ENCODE measurements at regions not wholly inside any gene's neighbourhood (a gene's known extent, or its start where the extent isn't known, plus 50 kb on each side); places are given as distances from the start of the nearest gene placed in this dataset.

GRCh38 chr10:28169525-28169924 is 133.3 kb downstream of the MPP7 start:
- no peaks in the 10 kb centered on the region for H3K27me3 ChIP-seq (ENCODE audit: control insufficient read depth, insufficient read depth, low read length)
- no peak for TF ChIP-seq CTCF (IDR thresholded peaks at IDR 0.05; ENCODE audit: insufficient read depth, low read length, poor library complexity, severe bottlenecking)
- DNase-seq (ENCODE audit: low read depth): no peak
- H3K36me3 ChIP-seq (ENCODE audit: control insufficient read depth, insufficient read depth, low read length): no peaks in the 10 kb centered on the region
- no peak overlapping the region for H3K4me3 ChIP-seq (ENCODE audit: low read depth, low read length)

- no peak for DNase-seq (ENCODE audit: low read depth)
- H3K4me3 ChIP-seq (ENCODE audit: low read depth, low read length): no peak overlapping the region
- no peaks in the 10 kb centered on the region for H3K36me3 ChIP-seq (ENCODE audit: control insufficient read depth, insufficient read depth, low read length)
- no peak for TF ChIP-seq CTCF (IDR thresholded peaks at IDR 0.05; ENCODE audit: insufficient read depth, low read length, poor library complexity, severe bottlenecking)
- no peaks in the 10 kb centered on the region for H3K27me3 ChIP-seq (ENCODE audit: control insufficient read depth, insufficient read depth, low read length)
Observed at GRCh38 chr10:28160866-28161405, 141.9 kb downstream of the MPP7 start.

- Histone ChIP-seq H3K4me3 (ENCODE audit: low read depth, low read length) (no peak overlapping the region), H3K36me3 (ENCODE audit: control insufficient read depth, insufficient read depth, low read length) (no peaks in the 10 kb centered on the region), H3K27me3 (ENCODE audit: control insufficient read depth, insufficient read depth, low read length) (no peaks in the 10 kb centered on the region)
- TF ChIP-seq CTCF (IDR thresholded peaks at IDR 0.05; ENCODE audit: insufficient read depth, low read length, poor library complexity, severe bottlenecking): no peak
- no peak for DNase-seq (ENCODE audit: low read depth)
Observed at GRCh38 chr10:28157379-28157778, 145.5 kb downstream of the MPP7 start.

GRCh38 chr10:28155726-28156125 is 147.1 kb downstream of the MPP7 start:
- no peaks in the 10 kb centered on the region for H3K36me3 ChIP-seq (ENCODE audit: control insufficient read depth, insufficient read depth, low read length)

GRCh38 chr10:28151636-28152035 is 151.2 kb downstream of the MPP7 start:
- H3K4me3 ChIP-seq (ENCODE audit: low read depth, low read length): no peak overlapping the region
- no peak for DNase-seq (ENCODE audit: low read depth)
- H3K36me3 ChIP-seq (ENCODE audit: control insufficient read depth, insufficient read depth, low read length): no peaks in the 10 kb centered on the region
- no peak for TF ChIP-seq CTCF (IDR thresholded peaks at IDR 0.05; ENCODE audit: insufficient read depth, low read length, poor library complexity, severe bottlenecking)
- no peaks in the 10 kb centered on the region for H3K27me3 ChIP-seq (ENCODE audit: control insufficient read depth, insufficient read depth, low read length)

More at GRCh38 chr10:28155726-28156125, 147.1 kb downstream of the MPP7 start:
- Histone ChIP-seq H3K27me3 (ENCODE audit: control insufficient read depth, insufficient read depth, low read length) (no peaks in the 10 kb centered on the region), H3K4me3 (ENCODE audit: low read depth, low read length) (no peak overlapping the region)
- no peak for TF ChIP-seq CTCF (IDR thresholded peaks at IDR 0.05; ENCODE audit: insufficient read depth, low read length, poor library complexity, severe bottlenecking)
- DNase-seq (ENCODE audit: low read depth): no peak

GRCh38 chr10:28149746-28150145 is 150.9 kb upstream of the ODAD2 start:
- H3K4me3 ChIP-seq (ENCODE audit: low read depth, low read length): no peak overlapping the region
- DNase-seq (ENCODE audit: low read depth): no peak
- H3K27me3 ChIP-seq (ENCODE audit: control insufficient read depth, insufficient read depth, low read length): no peaks in the 10 kb centered on the region
- H3K36me3 ChIP-seq (ENCODE audit: control insufficient read depth, insufficient read depth, low read length): no peaks in the 10 kb centered on the region
- TF ChIP-seq CTCF (IDR thresholded peaks at IDR 0.05; ENCODE audit: insufficient read depth, low read length, poor library complexity, severe bottlenecking): no peak

All from kidney epithelial cell (primary cell).